ENCODE measurements at regions not wholly inside any gene's neighbourhood (a gene's known extent, or its start where the extent isn't known, plus 50 kb on each side); places are given as distances from the start of the nearest gene placed in this dataset.

DNA sequence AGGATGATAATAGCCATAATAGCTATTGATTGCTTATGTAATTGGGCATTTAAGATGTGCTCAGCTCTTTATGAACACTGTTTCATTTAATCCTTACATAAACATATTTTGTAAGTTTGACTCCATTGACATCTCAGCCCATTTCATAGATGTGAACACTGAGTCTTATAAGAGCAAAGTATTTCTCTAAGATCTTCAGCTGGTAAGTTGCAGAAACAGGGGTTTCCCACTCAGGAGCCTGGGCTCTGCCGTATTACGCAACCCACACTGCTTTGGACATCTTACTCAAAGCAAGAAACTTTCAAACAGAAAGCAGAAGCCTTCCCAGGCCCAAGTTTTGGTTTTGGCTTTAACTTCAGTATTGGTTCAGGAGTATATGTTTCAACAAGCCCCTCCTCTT, 705.1 kb downstream of the MED13L start:
- DNase-seq = no peak

DNA sequence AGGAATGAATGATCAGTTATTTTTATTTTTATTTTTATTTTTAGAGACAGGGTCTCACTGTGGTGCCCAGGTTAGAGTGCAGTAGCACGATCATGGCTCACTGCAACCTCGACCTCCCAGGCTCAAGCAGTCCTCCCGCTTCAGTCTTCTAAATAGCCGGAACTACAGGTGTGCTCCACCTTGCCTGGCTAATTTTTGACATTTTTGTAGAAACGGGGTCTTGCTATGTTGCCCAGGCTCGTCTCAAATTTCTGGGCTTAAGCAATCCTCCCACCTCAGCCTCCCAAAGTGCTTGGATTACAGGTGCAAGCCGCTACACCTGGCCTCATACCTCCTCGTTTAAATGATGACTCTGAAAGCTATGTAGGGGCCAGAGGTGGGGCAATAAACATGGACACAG, 706.0 kb downstream of the MED13L start:
- DNase-seq = no peak

DNA sequence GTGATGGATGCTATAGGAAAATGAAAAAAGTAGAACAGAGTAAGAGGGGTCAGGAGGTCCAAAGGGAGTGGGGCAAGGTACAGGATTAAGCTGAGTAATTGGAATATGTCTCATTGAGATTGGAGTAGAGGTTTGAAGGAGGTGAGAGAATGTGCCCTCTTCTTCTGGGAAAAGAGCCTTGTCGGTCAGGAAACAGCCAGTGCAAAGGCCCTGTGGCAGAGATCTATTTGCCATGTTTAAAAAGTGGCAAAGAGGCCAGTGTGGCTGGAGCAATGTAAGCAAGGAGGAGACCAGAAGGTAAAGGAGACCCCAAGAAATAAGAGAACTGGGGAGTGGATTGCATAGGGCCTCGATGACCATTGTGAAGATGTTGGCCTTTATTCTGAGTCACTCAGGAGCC, 706.5 kb downstream of the MED13L start:
- DNase-seq = no peak

DNA sequence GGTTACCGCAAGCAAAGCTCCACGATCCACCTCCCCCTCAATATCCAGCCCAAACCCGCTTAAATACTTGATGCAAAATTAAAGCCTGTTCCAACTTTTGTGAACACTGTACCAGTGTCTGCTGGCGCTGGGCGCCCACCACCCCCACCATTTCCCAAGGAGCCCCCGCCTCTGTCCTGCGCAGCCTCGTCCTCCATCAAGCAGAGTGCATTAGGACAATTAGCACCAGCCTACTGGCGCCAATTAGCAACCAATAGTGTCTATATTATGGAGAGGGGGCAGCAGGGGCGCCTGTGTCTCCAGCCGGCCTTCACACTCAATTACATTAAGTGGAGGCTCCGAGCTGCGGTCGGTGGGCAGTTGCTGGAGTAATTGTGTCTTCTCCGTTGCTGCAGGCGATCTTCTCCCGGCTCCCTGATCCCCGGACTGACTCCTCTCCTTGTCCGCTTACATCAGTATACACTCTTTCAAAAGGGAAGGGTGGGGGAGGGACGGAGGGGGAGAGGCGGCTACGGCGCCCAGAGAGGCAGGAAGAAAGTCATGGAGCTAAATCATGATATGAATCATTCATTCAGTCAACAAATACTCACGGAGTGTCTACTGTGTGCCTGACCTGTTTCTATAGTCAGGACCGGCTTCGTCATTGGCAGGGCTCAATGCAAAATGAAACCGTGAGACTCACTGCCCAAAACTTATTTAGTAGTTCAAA, 707.3 kb downstream of the MED13L start:
- no peak for DNase-seq

DNA sequence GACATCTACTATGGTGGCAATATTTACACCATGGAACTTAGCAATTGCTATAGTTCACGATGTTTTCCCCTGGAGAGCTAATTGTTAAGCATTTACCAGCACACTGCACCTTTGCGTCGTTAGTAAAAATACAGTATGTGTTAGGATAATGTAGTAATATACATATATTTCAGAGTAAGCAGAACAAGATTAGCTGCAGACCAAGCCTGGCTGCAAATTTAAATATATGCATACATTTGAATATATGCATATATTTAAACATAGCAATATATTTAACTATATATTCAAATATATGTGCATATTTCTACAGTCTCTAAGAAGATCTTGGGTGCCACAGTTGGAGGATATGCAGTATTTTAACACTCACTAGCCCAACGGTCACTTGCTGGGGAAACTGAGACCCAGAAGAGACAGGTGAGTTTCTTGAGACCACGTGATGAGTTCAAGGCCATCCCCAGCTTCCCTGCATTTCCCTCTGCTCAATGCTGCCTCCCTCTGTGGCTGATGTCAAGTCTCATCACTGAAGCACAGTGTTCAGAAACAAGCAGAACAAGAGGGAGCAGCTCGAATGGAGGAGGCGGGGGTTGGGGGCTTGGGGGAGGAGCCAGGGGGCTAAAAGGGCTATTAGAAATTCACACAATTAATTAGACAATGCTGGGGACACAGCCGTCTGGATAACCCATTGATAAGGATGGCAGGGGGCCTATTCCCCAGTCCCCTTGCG, 708.0 kb downstream of the MED13L start:
- no peak for DNase-seq

DNA sequence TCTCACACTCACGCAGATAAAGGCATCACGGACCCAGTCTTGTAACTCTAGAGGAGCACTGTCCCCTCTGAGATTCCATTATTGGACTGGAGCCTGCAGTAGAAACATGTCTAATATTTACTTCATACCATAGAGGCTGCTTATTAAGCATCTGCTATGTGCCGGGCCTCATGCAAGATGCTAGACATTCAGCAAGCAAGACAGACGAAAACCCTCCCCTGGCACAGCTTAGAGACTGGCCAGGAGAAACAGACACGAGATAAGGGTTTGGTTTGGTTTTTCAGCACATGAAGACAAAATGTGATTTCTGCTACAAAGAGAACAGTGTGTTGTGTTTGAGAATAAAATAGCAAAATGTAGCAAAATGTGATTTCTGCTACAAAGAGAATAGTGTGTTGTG, 719.2 kb downstream of the MED13L start:
- no peak for DNase-seq

DNA sequence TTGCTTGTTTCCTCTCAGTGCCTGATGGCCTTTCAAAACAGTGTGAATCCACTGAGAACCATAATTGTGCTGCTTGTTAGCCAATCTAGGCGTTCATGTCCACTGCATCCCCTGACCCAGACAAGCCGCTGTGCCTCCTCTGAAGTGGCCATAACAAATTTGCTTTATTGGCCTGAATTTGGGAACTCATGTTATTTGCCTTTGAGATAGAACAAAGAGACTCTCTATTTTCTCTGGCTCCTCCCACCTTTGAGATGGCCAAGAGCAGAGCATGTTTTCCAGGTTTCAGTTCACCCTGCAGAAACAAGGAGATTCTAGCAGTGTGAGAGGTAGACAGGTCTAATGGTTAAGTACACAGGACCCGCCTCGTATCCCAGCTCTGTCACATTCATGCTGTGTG, 723.9 kb downstream of the MED13L start:
- DNase-seq = no peak

DNA sequence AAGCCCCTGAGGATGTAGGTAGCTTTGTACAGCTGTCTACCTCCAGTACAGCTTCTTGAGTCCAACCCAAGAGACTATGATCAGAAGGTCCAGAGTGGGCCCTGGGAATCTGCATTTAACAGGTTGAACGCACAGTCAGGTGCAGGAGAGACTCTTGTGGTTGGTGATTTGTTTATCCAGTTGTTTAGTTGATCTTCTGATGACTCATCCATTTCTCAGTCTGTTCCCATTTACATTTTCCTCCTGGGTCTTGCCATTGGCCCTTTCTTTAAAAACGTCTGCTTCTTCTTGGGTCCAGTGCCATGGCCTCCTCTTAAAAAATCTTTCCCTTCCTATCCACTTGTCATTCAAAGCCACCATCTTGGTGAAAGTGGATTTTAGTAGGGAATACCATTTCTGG, 734.2 kb downstream of the MED13L start:
- no peak for DNase-seq

DNA sequence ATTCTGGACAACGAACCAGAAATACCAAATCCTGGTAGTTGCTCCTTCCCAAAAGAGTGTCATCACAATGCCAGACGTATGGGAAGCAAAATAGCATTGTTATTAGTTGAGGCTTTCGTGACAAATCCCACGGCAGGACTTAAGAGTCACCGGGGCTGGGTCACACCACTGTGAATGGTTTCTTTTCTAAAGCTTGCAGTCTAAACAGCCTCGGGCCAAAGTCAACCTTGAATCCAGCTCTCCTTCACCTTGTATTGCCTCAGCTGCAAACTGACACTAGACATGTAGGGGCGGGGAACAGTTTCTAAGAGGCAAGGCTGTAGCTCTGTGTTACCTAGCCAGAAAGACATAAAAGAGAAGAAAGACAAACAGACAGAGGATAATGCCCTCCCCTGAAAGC, 734.8 kb downstream of the MED13L start:
- no peak for DNase-seq

DNA sequence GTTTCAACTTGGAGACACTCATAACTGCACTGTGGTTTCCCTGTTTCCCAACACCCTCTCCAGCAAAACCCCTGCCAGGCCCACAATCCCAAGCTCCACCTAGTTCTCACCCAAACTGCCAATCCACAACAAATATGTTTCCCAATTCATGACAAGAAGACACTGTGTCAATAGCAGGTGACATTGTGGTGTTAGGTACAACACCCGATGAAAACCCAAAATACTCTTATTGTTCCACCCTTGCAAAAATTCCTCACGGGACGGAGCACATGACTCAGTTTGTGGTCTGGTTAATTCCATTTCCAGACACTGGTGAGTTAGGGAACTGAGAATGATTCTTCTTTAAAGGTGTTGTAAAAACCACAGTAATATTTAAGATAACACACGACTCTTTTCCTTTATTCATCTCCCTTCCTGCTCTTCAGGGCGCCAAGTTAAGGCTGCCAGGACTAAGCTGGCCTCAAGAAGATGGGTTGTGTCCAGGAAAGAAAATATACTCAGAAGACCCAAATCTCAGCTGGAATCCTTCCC, 735.5 kb downstream of the MED13L start:
- no peak for DNase-seq

DNA sequence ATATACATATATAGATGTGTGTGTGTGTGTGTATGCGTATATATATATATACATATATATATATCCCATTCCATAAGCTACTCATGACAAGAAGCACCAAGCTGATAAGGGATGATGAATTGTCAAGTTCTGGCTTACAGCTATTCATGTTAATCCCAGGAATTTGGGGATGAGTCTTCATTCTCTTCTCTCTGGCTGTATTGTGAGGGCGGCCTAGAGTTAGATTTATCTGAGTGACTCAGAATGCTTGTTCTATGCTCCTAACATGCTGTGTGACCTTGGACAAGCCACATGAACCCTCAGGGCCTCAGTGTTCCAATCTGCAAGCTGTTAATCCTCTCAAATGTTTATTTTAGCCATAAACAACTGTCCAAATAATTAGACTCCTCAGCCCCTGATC, 749.0 kb downstream of the MED13L start:
- no peak for DNase-seq

DNA sequence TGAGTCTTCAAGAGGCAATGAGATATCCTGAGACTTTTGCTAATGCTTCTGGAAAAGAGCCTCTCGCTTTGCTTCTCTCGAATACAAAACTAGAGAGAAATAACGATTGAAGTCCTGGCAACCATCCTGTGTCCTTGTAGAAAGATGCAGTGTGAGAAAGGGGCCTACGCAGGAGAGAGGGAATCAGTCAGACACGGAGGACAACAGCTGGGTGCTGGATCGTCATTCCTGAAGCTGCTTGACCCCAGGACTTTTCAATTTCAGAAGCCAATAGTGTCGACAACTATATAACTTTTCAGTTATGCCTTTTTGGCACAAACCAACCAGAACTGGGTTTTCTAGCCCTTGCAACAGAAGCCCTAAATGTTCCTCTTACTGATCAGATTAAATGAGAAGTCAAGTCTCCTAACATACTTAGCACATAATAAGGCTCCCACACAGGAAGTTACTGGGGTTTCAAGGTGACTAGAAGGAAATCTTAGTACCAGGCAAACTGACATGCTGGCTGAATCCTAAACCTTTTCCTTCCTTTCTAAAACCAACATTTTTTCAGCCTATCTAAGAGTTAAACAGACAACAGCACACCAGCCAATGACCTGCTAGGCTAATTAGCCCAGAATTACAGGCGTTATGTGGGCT, 755.6 kb downstream of the MED13L start:
- DNase-seq = no peak

DNA sequence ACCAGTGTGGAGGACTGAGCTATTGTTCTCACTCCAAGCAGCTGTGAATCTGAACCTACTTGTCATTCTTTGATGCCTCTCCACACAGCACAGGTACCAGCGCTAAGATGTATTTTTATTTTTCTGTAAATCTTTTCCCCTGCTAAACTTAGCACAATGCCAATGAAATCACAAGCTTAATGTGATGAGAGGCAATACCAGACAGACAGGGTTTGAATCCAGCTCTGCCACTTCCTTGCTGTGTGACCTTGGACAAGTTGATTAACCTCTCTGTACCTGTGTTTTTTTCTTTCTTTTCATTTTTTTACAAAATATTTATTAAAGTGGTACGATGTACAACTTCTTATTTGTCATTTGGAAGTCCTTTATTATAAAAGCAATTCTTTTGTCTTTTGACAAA, 757.6 kb downstream of the MED13L start:
- DNase-seq = no peak

DNA sequence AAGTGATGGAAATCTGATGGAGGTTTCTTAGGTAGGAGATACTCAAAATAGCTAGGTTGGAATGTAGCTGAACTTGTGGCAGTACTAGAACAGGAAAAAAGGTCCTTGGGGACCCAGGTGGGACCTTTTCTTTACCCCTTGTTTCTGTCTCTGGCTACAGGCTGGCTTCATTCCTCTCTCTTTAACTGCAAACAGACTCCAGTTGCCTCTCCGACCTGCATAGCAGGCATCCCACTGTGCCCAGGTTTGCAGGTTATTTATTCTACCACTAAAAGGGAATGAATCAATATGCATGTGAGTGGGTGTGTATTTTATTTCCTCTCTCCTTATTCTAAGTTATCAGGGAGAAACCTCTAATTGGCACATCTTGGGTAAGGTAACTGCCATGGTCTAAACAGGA, 758.1 kb downstream of the MED13L start:
- DNase-seq = no peak

DNA sequence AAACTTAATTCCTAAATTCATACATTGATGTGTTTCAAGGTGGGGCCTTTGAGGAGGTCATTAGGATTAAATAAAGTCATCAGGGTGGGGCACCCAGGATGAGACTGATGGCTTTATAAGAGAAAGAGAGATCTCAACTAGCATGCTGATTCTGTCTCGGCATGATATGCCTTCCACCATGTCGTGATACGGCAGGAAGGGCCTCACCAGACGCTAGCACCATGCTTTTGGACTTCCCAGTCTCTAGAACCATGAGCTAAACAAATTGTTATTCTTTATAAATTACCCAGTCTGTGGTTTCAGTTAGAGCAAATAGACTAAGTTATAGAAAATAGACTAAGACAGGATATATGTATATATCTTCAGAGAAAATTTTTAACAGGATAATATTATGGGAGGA, 759.6 kb downstream of the MED13L start:
- DNase-seq = no peak

DNA sequence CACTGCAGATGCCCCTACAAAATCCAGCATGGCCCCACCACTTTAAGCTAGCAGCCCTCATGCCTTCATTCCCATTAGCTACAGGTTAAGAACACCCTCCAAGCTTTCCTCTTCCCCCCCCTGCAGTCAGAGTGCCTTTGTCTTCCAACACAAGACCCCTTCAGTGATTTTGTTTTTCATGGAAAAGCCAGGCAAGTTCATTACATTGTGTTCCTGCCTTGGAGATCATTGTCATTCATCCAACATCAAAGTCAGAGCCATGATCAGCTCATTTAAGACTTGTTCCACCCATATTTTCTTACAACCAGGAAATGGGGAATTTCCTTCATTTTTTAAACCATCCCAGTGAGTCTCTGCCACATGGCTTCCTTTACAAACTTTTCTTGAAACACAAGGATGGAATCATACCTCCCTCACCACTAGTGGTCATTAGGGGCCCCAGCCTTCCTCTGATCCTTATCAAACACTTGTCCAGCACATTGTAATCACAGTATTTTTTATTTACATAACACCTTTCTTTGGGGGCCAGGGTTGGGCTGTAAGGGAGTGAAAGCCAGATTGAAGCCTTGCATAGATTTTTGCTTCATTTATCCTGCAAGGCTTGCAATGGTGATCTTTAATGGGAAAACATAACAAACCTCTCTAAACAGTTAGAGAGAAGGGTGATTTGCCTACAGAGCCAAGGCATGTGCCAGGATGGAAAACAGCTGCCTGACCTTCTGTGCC, 765.3 kb downstream of the MED13L start:
- no peak for DNase-seq

DNA sequence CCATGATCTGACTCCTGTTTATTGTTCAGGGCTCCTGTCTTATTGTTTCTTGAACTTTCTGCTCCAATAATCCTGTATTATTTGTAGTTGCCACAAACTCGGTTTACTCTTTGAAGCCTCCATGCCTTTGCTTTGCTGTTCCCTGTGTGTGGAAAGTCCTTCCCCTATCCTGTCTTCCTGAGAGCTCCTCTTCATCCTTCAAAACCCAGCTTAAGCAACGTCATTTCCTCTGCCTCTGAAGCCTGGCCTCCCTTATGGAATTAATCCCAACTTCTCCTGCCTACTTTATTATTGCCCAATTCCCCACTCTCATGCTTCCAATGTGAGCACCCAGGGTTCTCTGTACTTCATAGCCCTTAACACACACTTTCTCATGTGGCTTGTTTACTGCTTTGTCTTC, 766.2 kb downstream of the MED13L start:
- DNase-seq = no peak

DNA sequence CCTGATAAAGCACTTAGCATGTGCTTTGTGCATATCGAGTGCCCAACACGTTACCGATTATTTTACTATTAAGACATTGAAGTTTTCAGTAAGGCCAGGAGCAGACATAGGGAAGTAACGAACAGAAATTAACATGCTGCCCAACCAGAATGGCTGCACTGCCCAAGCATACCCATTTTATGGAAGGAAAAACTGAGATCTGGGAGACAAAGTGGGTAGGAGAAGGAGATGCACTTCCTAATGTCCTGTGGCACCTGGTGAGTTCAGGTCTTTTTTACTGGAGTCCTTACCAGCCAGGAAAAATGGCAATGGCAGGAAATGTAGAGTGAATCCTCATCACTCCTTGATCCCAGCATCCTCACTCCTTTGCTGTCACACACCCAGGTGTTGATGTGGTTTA, 768.5 kb downstream of the MED13L start:
- no peak for DNase-seq

DNA sequence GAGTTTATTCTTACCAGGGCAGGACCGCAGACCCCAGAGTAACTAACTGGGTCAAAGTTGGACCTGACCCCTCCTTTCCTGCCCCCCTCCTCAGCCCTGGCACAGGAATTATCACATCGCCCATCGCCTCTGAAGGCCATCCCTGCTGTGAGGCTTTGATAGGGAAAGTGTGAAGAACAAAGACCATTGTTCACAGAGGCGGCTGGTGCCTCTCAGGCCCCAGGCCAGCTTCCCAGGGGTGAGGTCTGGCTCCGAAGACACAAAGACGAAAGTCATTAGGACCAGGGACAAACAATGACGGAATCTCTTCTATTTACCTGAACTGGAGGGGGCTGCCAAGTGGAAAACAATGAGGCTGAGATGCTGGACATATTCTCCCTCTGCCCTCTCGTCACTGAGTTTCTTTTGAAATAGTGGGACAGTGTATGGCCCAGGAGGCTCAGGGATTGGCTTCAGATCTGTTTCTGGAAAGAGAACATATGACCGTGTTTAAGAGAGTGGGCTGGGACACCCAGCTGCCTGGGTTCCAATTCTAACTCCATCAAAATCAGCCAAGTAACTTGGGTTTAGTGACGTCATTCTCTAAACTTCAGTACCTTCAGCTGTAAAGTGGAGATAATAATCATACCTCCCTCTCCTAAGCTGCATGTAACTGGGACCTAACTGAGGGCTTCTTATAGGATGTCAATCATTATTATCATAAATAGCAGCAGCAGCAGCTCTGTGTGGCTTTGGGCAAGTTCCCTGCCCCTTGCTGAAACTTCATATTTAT, 769.4 kb downstream of the MED13L start:
- no peak for DNase-seq

DNA sequence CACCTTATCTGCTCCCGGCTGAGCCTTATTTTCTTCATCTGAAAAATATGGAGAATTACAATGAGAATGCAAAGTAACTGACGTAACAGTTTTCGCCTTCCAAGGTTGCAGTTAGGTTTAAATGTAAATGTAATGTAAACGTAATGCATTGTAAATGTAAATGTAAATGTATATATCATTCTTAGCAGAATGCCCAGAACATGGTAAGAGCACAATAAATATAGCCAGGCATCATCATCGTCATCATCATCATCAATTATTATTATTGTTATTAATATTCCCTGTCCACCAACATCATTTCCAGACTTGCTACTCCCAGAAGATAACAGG, 770.0 kb downstream of the MED13L start:
- DNase-seq = no peak

DNA sequence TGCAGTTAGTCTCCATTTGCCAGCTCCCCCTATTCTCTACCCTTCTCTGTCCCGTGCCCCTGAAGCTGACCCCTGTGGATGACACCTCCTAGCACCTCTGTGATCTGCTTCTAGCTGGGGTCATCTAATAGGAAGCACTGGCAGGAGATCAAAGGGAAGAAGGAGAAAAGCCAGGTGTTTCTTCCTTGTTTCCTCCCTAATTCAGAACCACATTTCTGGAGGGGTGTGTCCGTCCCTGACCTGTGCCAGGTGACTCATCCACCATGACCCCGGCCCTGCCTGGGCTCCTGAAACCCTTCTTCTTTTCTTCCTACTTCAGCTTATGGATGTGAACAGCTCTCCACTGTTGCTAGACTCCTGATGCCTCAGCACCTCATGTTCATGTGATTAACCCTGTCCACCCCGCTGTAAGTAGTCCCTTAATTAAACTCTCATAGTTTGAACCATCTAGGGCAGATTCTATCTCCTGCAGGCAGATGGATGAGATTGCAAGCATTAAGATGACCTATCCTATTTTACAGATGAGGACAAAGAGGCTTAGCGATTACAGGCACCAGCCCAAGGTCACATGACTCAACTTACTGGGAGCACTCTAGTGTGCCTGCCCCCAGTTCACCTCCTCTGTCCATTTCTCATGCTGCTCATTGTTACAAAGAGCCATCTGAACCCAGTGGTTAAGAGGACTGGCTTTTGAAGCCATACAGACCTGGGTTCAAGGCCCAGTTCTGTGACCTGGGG, 770.5 kb downstream of the MED13L start:
- DNase-seq = no peak

Measured in skin of body (tissue), 1 donor.